IMR-90 (cell line): ENCODE measurements at regions not wholly inside any gene's neighbourhood (a gene's known extent, or its start where the extent isn't known, plus 50 kb on each side); places are given as distances from the start of the nearest gene placed in this dataset.

ENCODE experiments used
- ATAC-seq: fragments of 200-7000 bp; cut with Tn5 transposase; 2 replicates; pipeline ENCODE4 v1.9.1; 2020; ENCODE audit warnings: low read depth, mild to moderate bottlenecking, moderate library complexity
- BruUV-seq: library from RNA; stranded (reverse); fragments of 400-500 nt; replicated peaks from 2 replicates; lab custom pipeline; 2021; lab: Mats Ljungman, UMichigan
- CTCF ChIA-PET: fragments of 300-600 bp; formaldehyde crosslinking; extraction: SDS; loops from one replicate; lab custom pipeline; 2021; ENCODE audit warnings: antibody characterized with exemption; lab: Yijun Ruan, JAX
- POLR2A ChIA-PET: fragments of 300-600 bp; sonication (Branson Sonifier 250); formaldehyde crosslinking; loops from one replicate; lab custom pipeline; 2022; ENCODE audit warnings: antibody characterized with exemption; ENCODE audit not compliant: unreplicated experiment; lab: Charles Lee
- DNase-seq: peaks from one replicate; pipeline ENCODE4 v3.0.0; 2013
- H2AFZ ChIP-seq: replicated peaks from 2 replicates; pipeline ENCODE3; 2013; ENCODE audit warnings: low read length, mild to moderate bottlenecking; ENCODE audit not compliant: poor library complexity
- H2AK5ac ChIP-seq: 2 replicates; pipeline ENCODE4 v1.6.1; 2013; ENCODE audit warnings: low read depth, low read length, inconsistent platforms
- H2AK9ac ChIP-seq: replicated peaks from 2 replicates; pipeline ENCODE3; 2013; ENCODE audit warnings: mild to moderate bottlenecking, low read depth, low read length, moderate library complexity; ENCODE audit not compliant: poor library complexity
- H2BK120ac ChIP-seq: 2 replicates; pipeline ENCODE4 v1.6.1; 2013; ENCODE audit warnings: low read depth, low read length, inconsistent platforms
- H2BK15ac ChIP-seq: 3 replicates; pipeline ENCODE4 v1.6.1; 2013; ENCODE audit warnings: low read depth, low read length, inconsistent platforms
- H2BK20ac ChIP-seq: 2 replicates; pipeline ENCODE4 v1.6.1; 2013; ENCODE audit warnings: low read depth, mild to moderate bottlenecking, inconsistent platforms, low read length, moderate library complexity
- H2BK5ac ChIP-seq: 2 replicates; pipeline ENCODE4 v1.6.1; 2013; ENCODE audit warnings: mild to moderate bottlenecking, low read depth, low read length, inconsistent platforms; ENCODE audit not compliant: poor library complexity, severe bottlenecking
- H3K14ac ChIP-seq: replicated peaks from 2 replicates; pipeline ENCODE4 v1.6.1; 2013; ENCODE audit warnings: low read depth, low read length, inconsistent platforms
- H3K18ac ChIP-seq: 2 replicates; pipeline ENCODE4 v1.6.1; 2013; ENCODE audit warnings: low read depth, low read length, control low read depth
- H3K23ac ChIP-seq: 2 replicates; pipeline ENCODE4 v1.6.1; 2013; ENCODE audit warnings: low read depth, low read length, inconsistent platforms
- H3K27ac ChIP-seq: 2 replicates; pipeline ENCODE4 v1.5.1; 2013; ENCODE audit warnings: mild to moderate bottlenecking, control low read depth, low read length; ENCODE audit not compliant: insufficient read depth
- H3K27me3 ChIP-seq: 2 replicates; pipeline ENCODE4 v1.6.1; 2013; ENCODE audit warnings: low read length; ENCODE audit not compliant: control insufficient read depth, insufficient read depth
- H3K36me3 ChIP-seq: 2 replicates; pipeline ENCODE4 v1.6.1; 2013; ENCODE audit warnings: low read length, mixed read lengths; ENCODE audit not compliant: control insufficient read depth, insufficient read depth
- H3K4ac ChIP-seq: 2 replicates; pipeline ENCODE4 v1.6.1; 2013; ENCODE audit warnings: low read depth, low read length, inconsistent platforms
- H3K4me1 ChIP-seq: 2 replicates; pipeline ENCODE4 v1.6.1; 2013; ENCODE audit warnings: low read length, mixed read lengths; ENCODE audit not compliant: control insufficient read depth, insufficient read depth
- H3K4me2 ChIP-seq: 2 replicates; pipeline ENCODE4 v1.6.1; 2013; ENCODE audit warnings: low read depth, mild to moderate bottlenecking, control low read depth, low read length, moderate library complexity
- H3K4me3 ChIP-seq: 2 replicates; pipeline ENCODE4 v1.5.1; 2013; ENCODE audit warnings: low read depth, mild to moderate bottlenecking, control low read depth, low read length, moderate library complexity; ENCODE audit not compliant: insufficient read depth
- H3K56ac ChIP-seq: 2 replicates; pipeline ENCODE4 v1.6.1; 2013; ENCODE audit warnings: low read length, inconsistent platforms; ENCODE audit not compliant: insufficient read depth; ENCODE audit errors: extremely low read depth
- H3K79me1 ChIP-seq, 2 experiments: 2 replicates each; pipeline ENCODE4 v1.6.1; 2013; ENCODE audit warnings: low read length in 2 of 2, inconsistent platforms in 1 of 2, low read depth in 1 of 2
- H3K9ac ChIP-seq: 2 replicates; pipeline ENCODE4 v1.6.1; 2013; ENCODE audit warnings: low read depth, low read length, control low read depth
- H3K9me1 ChIP-seq: 2 replicates; pipeline ENCODE4 v1.6.1; 2013; ENCODE audit warnings: low read length, inconsistent platforms; ENCODE audit not compliant: insufficient read depth
- H3K9me3 ChIP-seq: 2 replicates; pipeline ENCODE4 v1.6.1; 2013; ENCODE audit warnings: low read length; ENCODE audit not compliant: control insufficient read depth, insufficient read depth
- H4K20me1 ChIP-seq: 2 replicates; pipeline ENCODE4 v1.6.1; 2013; ENCODE audit warnings: low read length, inconsistent platforms; ENCODE audit not compliant: insufficient read depth
- H4K5ac ChIP-seq: 2 replicates; pipeline ENCODE4 v1.6.1; 2013; ENCODE audit warnings: mild to moderate bottlenecking, low read depth, low read length, control low read depth
- H4K8ac ChIP-seq, 2 experiments: 2 replicates each; pipeline ENCODE4 v1.6.1; 2013; ENCODE audit warnings: low read depth in 2 of 2, low read length in 2 of 2, control low read depth in 1 of 2, inconsistent platforms in 1 of 2
- H4K91ac ChIP-seq: 2 replicates; pipeline ENCODE4 v1.6.1; 2013; ENCODE audit warnings: low read depth, low read length, inconsistent platforms; ENCODE audit not compliant: insufficient read depth
- BHLHE40 ChIP-seq: fragments of 150-350 bp; IDR thresholded peaks from 2 replicates; pipeline ENCODE4 v1.6.1; 2016; ENCODE audit warnings: mild to moderate bottlenecking, low read depth, low read length
- CEBPB ChIP-seq: IDR thresholded peaks from 2 replicates; pipeline ENCODE4 v1.6.1; 2012; ENCODE audit warnings: low read depth, low read length, improper control_type of control experiment
- CHD1 ChIP-seq: IDR thresholded peaks from 2 replicates; pipeline ENCODE4 v1.6.1; 2012; ENCODE audit warnings: low read depth, low read length, improper control_type of control experiment
- FOS ChIP-seq: fragments of 150-350 bp; IDR thresholded peaks from 2 replicates; pipeline ENCODE4 v1.6.1; 2016; ENCODE audit warnings: low read depth, low read length
- MAFK ChIP-seq: IDR thresholded peaks from 2 replicates; pipeline ENCODE4 v1.6.1; 2012; ENCODE audit warnings: low read depth, low read length, improper control_type of control experiment
- MAZ ChIP-seq: IDR thresholded peaks from 2 replicates; pipeline ENCODE4 v1.6.1; 2012; ENCODE audit warnings: low read depth, mild to moderate bottlenecking, low read length, improper control_type of control experiment, moderate library complexity, borderline replicate concordance
- MXI1 ChIP-seq: IDR thresholded peaks from 2 replicates; pipeline ENCODE4 v1.6.1; 2012; ENCODE audit warnings: low read depth, mild to moderate bottlenecking, low read length, moderate library complexity, borderline replicate concordance
- NFE2L2 ChIP-seq: fragments of 150-350 bp; IDR thresholded peaks from 2 replicates; pipeline ENCODE4 v1.6.1; 2016; ENCODE audit warnings: low read depth, mild to moderate bottlenecking, low read length
- POLR2A ChIP-seq: IDR thresholded peaks from 2 replicates; pipeline ENCODE4 v1.6.1; 2012; ENCODE audit warnings: mild to moderate bottlenecking, low read depth, low read length
- RAD21 ChIP-seq: IDR thresholded peaks from 2 replicates; pipeline ENCODE4 v1.6.1; 2012; ENCODE audit warnings: low read length, improper control_type of control experiment
- RCOR1 ChIP-seq: IDR thresholded peaks from 2 replicates; pipeline ENCODE4 v1.6.1; 2012; ENCODE audit warnings: mild to moderate bottlenecking, low read length, improper control_type of control experiment; ENCODE audit not compliant: insufficient replicate concordance
- RFX5 ChIP-seq: IDR thresholded peaks from 2 replicates; pipeline ENCODE4 v1.8.0; 2012; ENCODE audit warnings: low read depth, mild to moderate bottlenecking, low read length, moderate library complexity
- SMC3 ChIP-seq: fragments of 150-350 bp; IDR thresholded peaks from 2 replicates; pipeline ENCODE4 v1.6.1; 2016; ENCODE audit warnings: low read depth, mild to moderate bottlenecking, antibody characterized with exemption, low read length, moderate library complexity
- WGBS, 2 experiments: methylation state at CpG; one replicate each; pipeline versions ENCODE4 v1.1.5 to v1.1.7; 2013; ENCODE audit warnings: missing lambda C conversion rate in 2 of 2; ENCODE audit not compliant: insufficient read length in 1 of 2; ENCODE audit errors: extremely low coverage in 2 of 2; 5-methylcytosine and 5-hydroxymethylcytosine counted together
- dilution Hi-C: fragments of 300-500 bp; cut with HindIII; formaldehyde crosslinking; loops from one replicate; pipeline ENCODE4 v1.14.3; 2018; ENCODE audit warnings: low sequenced_read_pairs; ENCODE audit not compliant: unreplicated experiment
- in situ Hi-C: fragments of 300-500 bp; cut with MboI; formaldehyde crosslinking; loops from 3 replicates; pipeline ENCODE4 v1.14.3; 2019; ENCODE audit warnings: low sequenced_read_pairs, inconsistent platforms, mixed read lengths
- intact Hi-C: fragments of 100-400 bp; cut with micrococcal nuclease; formaldehyde crosslinking; loops from 2 replicates; pipeline ENCODE4 v1.10.0; 2022
- TF ChIP-seq, protein P1 (sequence below): fragments of 150-350 bp; IDR thresholded peaks from 2 replicates; pipeline ENCODE4 v1.6.1; 2017; ENCODE audit warnings: mild to moderate bottlenecking, antibody characterized with exemption, low read length, low read depth
- TF ChIP-seq, protein P2 (sequence below): fragments of 150-350 bp; IDR thresholded peaks from 2 replicates; pipeline ENCODE4 v1.6.1; 2016; ENCODE audit warnings: low read depth, mild to moderate bottlenecking, low read length, moderate library complexity, borderline replicate concordance
- TF ChIP-seq, protein P3 (sequence below): conservative IDR thresholded peaks from 2 replicates; pipeline ENCODE4 v1.5.1; 2012; ENCODE audit warnings: mild to moderate bottlenecking, low read depth, low read length, improper control_type of control experiment

DNA sequence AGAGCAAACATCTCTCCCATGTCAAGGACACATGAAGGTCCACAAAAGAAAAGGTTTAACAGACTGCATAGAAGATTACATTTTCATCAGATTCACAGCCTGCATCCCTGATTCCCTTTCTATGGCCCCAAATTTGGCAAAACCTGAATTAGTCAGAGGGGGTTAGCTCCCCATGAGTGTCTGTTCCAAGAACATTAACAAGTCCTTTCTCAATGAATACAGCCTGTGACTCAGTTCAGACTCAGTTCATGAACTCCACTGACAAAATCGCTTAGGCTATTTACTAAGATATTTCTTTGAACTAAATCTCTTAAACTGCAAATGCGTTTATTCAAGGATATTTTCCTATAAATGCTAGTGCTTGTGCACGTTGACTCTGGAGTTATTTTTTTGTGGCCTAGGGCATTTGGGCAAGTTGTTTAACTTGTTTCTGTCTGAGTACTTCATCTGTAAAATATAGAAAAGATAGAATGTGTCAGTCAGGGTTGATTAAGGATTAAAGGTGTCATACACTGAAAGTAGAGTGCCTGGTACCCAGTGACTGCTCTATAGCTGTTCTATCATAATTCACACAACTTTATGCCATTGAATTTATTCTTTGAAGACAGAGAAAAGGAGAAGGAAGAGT lies 422.6 kb downstream of the HTR1B start:
- no peak overlapping the region for H3K4ac ChIP-seq
- WGBS, 2 experiments = no CpG with 5 or more reads among the region's 3 CpGs
- DNase-seq = peak; percentile 15
- in situ Hi-C loops = no loop called here
- no peak overlapping the region for H4K5ac ChIP-seq
- no peak overlapping the region for H4K8ac ChIP-seq
- intact Hi-C loops = no loop called here
- H2BK5ac ChIP-seq = no peak overlapping the region
- no peak overlapping the region for H2BK20ac ChIP-seq
- dilution Hi-C loops = no loop called here
- H3K27me3 ChIP-seq = no peaks in the 10 kb centered on the region
- 0 out of 2 replicates have a peak, but pooled peaks cover 2% of the 10 kb centered on the region for H3K9me1 ChIP-seq
- H4K91ac ChIP-seq = no peak overlapping the region
- H4K20me1 ChIP-seq = no peaks in the 10 kb centered on the region
- no peak overlapping the region for H2BK120ac ChIP-seq
- H3K18ac ChIP-seq = no peak overlapping the region
- H2AFZ ChIP-seq = no peak overlapping the region
- no peak overlapping the region for H3K56ac ChIP-seq
- H3K14ac ChIP-seq = no peak overlapping the region
- no TSS peak for BruUV-seq
- H3K4me1 ChIP-seq = peaks cover 6% of the 10 kb centered on the region
- TF ChIP-seq NFE2L2 = no peak
- TF ChIP-seq FOS = no peak
- TF ChIP-seq POLR2A = no peak
- TF ChIP-seq, protein P1, sequence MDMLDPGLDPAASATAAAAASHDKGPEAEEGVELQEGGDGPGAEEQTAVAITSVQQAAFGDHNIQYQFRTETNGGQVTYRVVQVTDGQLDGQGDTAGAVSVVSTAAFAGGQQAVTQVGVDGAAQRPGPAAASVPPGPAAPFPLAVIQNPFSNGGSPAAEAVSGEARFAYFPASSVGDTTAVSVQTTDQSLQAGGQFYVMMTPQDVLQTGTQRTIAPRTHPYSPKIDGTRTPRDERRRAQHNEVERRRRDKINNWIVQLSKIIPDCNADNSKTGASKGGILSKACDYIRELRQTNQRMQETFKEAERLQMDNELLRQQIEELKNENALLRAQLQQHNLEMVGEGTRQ = no peak
- TF ChIP-seq RAD21 = no peak
- TF ChIP-seq RFX5 = no peak
- no peak for TF ChIP-seq SMC3
- TF ChIP-seq, protein P2, sequence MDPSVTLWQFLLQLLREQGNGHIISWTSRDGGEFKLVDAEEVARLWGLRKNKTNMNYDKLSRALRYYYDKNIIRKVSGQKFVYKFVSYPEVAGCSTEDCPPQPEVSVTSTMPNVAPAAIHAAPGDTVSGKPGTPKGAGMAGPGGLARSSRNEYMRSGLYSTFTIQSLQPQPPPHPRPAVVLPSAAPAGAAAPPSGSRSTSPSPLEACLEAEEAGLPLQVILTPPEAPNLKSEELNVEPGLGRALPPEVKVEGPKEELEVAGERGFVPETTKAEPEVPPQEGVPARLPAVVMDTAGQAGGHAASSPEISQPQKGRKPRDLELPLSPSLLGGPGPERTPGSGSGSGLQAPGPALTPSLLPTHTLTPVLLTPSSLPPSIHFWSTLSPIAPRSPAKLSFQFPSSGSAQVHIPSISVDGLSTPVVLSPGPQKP = no peak
- TF ChIP-seq MAZ = no peak
- no peak for TF ChIP-seq MXI1
- no peak for TF ChIP-seq MAFK
- no peak for TF ChIP-seq CEBPB
- TF ChIP-seq, protein P3, sequence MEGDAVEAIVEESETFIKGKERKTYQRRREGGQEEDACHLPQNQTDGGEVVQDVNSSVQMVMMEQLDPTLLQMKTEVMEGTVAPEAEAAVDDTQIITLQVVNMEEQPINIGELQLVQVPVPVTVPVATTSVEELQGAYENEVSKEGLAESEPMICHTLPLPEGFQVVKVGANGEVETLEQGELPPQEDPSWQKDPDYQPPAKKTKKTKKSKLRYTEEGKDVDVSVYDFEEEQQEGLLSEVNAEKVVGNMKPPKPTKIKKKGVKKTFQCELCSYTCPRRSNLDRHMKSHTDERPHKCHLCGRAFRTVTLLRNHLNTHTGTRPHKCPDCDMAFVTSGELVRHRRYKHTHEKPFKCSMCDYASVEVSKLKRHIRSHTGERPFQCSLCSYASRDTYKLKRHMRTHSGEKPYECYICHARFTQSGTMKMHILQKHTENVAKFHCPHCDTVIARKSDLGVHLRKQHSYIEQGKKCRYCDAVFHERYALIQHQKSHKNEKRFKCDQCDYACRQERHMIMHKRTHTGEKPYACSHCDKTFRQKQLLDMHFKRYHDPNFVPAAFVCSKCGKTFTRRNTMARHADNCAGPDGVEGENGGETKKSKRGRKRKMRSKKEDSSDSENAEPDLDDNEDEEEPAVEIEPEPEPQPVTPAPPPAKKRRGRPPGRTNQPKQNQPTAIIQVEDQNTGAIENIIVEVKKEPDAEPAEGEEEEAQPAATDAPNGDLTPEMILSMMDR = no peak
- no peak for TF ChIP-seq CHD1
- no peak for TF ChIP-seq RCOR1
- no peak for TF ChIP-seq BHLHE40
- H3K4me2 ChIP-seq = no peak overlapping the region
- POLR2A ChIA-PET = no interaction called here
- no peaks in the 10 kb centered on the region for H3K79me1 ChIP-seq
- H3K23ac ChIP-seq = no peak overlapping the region
- no peak overlapping the region for H2AK5ac ChIP-seq
- H3K36me3 ChIP-seq = no peaks in the 10 kb centered on the region
- ATAC-seq = no peak
- peaks cover 3% of the 10 kb centered on the region for H3K9me3 ChIP-seq
- H3K27ac ChIP-seq = no peak overlapping the region
- H2BK15ac ChIP-seq = no peak overlapping the region
- H2AK9ac ChIP-seq = no peak overlapping the region
- H3K9ac ChIP-seq = no peak overlapping the region
- CTCF ChIA-PET = no interaction called here
- H3K4me3 ChIP-seq = no peak overlapping the region
